ENCODE measurements at regions not wholly inside any gene's neighbourhood (a gene's known extent, or its start where the extent isn't known, plus 50 kb on each side); places are given as distances from the start of the nearest gene placed in this dataset.

GRCh38 chr6:167543602-167544497, 219.0 kb downstream of the TTLL2 start:
- TF ChIP-seq TCF7L2 (IDR thresholded peaks at IDR 0.05; ENCODE audit: low read depth, low read length) (no peak), PTRF (tag; IDR thresholded peaks at IDR 0.05) (no peak), ZNF224 (CRISPR knock-in tag; IDR thresholded peaks at IDR 0.05) (no peak), PHF8 (IDR thresholded peaks at IDR 0.05; ENCODE audit: borderline replicate concordance, low read length) (no peak), POLR2AphosphoS5 (IDR thresholded peaks at IDR 0.05; ENCODE audit: control insufficient read depth, insufficient read depth, low read depth, low read length) (no peak), GATA2 (CRISPR knock-in tag; IDR thresholded peaks at IDR 0.05) (no peak), CTCF (IDR thresholded peaks at IDR 0.05 in 2 of 3, conservative IDR thresholded peaks at IDR 0.05 in 1 of 3; ENCODE audit: insufficient read depth in 2 of 3, low read depth in 1 of 3, low read length in 3 of 3) (no peak), ZKSCAN8 (CRISPR knock-in tag; IDR thresholded peaks at IDR 0.05) (no peak), TGIF2 (CRISPR knock-in tag; IDR thresholded peaks at IDR 0.05) (no peak), SMAD1 (IDR thresholded peaks at IDR 0.05; ENCODE audit: low read depth, low read length, partially characterized antibody) (no peak), GTF2A2 (tag; IDR thresholded peaks at IDR 0.05) (no peak), ZNF778 (CRISPR knock-in tag; IDR thresholded peaks at IDR 0.05) (no peak)
